Posterior cingulate gyrus (tissue), 11 donors: ENCODE measurements at regions not wholly inside any gene's neighbourhood (a gene's known extent, or its start where the extent isn't known, plus 50 kb on each side); places are given as distances from the start of the nearest gene placed in this dataset.
"Not testable (repeated sequence)": the region's sequence is repeated elsewhere in the genome, so short reads cannot be mapped to it uniquely, and the experiment has no call there.

Experiments used
- DNase-seq, 10 donors: peaks; one replicate each; pipeline versions ENCODE4 v3.0.0 to v3.0.0-alpha.2; 2020 to 2021; ENCODE audit warnings: mixed read lengths in 3 of 10
- intact Hi-C: fragments of 100-400 bp; cut with DNase I; formaldehyde crosslinking; loops from one replicate; pipeline ENCODE4 v1.15.1; 2023

DNA sequence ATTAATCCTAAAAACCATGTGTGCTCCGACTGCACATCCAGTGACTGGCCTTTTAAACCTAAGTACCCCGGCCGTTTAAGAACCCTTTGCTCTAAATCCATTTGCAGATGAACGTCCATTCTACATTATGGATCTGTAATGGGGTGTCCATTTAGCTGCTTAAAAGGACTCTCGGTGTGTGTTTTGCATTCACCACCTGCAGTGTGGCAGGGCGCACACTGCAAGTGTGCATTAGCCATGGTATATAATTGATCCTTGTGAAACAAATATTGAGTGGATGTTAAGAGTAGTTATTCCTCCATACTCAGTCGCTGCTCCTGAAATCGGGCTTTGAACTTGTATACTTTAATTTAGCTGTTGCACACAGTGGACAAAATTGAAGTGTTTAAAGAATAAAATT lies 190.1 kb upstream of the WWC1 start:
- no peak for DNase-seq
- intact Hi-C loops = no loop called here

DNA sequence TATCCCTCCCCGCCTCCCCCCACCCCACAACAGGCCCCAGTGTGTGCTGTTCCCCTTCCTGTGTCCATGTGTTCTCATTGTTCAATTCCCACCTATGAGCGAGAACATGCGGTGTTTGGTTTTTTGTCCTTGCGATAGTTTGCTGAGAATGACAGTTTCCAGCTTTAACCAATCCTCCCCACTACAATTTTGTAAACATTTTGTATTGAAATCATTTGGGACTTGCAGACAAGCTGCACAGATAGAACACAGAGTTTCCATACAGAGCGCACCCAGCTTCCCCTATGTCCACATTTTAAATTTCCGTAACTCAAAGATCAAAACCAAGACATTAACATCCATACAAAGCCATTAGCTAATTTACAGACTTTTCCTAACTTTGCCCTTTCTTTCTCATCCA lies 188.4 kb upstream of the WWC1 start:
- intact Hi-C loops, DNase-seq: not testable (repeated sequence)

DNA sequence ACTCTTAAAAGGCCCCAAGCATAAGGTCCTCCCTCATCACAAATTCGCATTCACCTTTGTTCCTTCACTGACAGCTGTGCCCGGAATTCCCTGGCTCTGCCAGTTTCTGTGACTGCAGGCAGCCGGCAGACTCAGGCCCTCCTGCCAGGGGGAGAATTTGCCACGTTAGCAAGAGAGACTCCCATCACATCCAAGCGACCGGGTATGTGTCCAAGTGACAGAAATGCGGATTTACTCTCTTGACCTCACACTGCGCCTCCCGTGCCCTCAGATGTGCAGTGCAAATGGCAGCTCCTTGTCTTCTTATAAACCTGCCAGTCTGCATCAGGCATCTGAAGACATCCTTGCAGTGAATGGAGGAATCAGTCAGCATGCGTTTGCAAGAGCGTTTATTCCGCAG lies 187.1 kb upstream of the WWC1 start:
- intact Hi-C loops = no loop called here
- no peak for DNase-seq

DNA sequence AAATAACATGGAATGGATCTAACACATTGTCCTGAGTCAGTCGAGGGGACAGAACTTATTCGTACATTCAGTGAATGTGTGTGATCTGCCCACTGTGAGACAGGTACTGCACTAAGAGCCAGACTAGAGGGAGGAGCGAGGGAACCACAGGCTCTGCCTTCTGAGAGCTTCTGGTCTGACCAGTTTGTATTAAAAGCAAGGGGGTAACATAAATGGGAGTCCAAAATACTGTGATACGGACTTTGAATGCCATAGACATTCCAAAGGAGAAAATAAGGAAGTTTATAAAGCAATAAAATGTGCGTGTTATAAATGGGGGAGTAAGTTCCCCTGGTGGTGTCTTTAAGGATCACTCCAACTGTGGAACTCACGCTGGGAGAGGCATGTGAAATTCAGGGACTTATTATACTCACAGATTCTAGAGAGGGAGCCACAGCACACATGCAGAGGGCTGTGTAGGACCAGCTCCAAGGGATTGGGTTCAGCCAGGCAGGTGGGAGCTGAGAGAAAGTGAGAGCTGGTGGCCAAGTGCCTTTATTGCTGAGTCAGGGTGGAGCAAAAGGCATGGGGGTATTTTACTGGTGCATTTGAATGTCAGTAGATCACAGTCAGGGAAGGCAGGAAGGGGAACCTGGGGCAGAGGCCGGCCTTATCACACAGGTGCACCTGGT lies 186.5 kb upstream of the WWC1 start:
- no peak for DNase-seq
- intact Hi-C loops = no loop called here

DNA sequence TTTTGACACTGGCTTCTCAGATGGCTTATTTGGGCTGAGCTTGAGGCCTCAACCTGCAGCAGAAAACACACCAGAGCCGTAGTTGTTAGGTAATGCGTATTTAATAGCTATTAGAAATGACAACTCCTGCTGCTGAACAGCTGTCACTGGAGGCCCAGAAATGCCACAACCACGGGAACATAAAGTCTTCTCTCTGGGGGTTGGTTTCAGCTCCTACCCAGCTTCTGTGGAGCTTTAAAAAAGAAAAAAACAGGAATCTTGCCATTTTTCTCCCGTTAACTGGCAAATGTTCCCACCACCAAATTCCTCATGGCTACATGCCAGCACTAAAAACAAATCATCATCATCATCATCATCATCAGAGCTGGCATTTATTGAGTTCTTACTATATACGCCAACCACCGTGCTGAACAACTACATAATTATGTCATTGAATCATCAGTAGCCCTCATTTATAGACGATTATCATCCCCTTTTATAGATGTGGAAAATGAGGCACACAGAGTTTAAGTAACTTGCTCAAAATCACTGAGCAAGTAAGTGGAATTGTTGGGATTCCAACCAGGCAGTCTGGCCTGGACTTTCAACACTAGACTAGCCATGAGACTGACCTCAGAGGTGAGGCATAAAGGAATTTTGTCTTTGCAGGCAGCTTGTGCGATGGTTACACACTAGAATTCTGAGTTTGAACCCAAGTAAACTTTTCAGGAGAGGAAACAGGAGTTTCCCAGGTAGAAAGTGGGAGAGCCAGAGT lies 185.3 kb upstream of the WWC1 start:
- no peak for DNase-seq
- intact Hi-C loops = no loop called here

DNA sequence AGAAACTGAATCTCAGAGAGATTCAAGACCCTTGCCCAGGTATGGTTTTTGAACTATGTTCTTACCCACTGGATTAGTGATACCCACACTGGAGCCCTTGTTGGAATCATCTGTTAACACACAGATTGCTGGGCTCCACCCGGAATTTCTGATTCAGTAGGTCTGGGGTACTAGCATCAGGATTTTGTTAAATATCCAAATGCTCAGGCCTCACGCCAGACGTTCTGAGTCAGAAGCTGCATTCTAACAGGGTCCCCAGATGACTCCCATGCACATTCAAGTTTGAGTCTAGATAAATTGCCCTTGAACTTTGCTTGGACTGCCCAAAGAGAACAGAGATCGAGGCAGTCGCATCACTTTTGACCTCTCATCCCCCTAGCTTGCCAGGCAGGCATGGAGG lies 182.0 kb upstream of the WWC1 start:
- intact Hi-C loops = no loop called here

DNA sequence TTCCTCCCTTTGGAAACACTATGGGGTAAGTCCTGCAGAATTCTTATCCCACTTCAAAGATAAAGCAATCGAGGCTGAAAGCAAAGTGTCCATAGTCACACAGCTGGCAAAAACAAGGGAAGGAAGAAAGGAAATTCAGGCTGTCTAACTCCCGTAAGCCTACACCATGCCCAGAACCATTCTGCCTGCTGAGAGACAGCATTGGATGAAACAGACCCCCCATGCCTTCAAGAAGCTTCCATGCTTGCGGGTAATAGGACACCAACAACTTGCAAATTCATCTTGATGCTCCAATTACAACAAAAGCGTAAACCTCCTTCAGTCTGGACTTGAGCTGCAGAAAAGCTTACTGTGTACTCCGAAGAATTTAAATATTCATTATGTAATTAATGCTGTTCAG lies 181.1 kb upstream of the WWC1 start:
- no peak for DNase-seq
- intact Hi-C loops = loop anchor here (10.0 kb wide), 1 partner anchor 104 kb away; no protein-coding TSS in a partner anchor

More for the DNA sequence above, 182.0 kb upstream of the WWC1 start:
- no peak for DNase-seq

DNA sequence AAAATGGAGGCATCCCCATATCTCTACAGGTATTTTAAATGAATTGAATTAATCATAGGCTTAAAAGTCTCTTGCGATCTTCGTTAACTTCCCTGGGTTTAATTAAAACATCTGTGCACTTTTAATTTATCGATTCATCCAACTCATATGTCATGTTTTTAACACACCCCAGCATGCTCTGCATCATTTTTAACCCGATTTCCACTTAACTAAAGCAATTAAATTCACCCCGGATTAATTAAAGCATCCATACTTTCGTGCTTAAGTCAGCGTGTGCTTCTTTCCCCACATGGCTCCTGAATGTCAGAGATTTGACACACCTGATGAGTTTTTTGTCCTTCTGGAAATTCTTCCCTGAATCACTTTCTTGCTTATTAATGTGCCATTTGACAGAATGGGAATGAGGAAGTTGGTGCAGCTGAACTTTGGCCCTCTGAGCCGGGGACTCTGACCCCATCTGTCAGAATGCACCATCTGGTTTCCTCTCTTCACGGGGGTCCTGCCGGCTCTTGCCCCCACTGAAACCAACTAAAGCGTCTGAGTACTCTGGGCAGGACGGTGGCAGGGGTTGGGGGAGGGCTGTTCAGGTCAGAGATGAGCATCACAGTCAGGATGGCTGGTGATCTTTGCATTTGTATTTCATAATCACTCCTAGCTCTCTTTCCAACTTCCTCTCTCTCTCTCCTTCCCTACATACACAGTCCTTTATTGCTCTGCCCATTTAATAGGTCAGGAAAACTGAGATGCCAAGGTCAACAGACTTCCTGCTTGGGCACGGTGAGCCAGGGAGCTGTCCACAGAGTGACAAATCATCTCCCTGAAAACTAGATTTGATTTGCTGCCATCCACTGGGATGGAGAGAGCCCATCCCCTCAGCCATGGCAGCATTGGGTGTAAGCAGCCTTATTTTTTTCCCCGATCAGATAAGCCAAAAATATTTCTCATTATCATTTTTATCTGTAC lies 180.3 kb upstream of the WWC1 start:
- intact Hi-C loops = loop anchor here (10.0 kb wide), 1 partner anchor 104 kb away; no protein-coding TSS in a partner anchor

DNA sequence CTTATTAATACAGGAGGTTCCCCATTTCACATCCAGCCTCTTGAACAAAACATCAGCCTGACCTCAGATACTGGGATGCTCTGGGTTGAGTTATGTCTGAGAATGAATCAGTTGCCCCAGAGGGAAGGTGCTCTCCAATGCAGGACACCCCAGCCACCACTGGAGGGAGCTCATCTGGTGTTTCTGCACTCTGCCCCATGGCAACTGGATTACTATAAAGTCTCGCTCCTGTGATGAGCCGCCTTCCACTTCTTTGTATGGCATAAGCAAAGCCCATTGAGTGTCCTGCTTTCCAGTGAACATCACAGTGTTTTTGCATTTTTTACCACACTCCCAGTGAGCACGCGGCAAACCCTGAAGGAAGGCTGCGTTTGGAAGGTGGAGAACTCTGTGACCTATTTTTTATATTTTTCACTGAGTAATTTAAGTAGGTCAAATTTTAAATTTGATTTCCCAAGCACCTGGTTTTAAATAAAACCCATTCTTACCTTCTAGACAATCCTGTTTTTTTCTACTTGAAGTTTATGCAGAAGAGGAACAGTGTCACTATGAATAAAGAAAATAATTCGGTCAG lies 176.9 kb upstream of the WWC1 start:
- DNase-seq = peak in 4 of 10 donors; percentile 19 to 83 (median 26)
- intact Hi-C loops = loop anchor here (10.0 kb wide), 1 partner anchor 100 kb away; no protein-coding TSS in a partner anchor

More for the DNA sequence above, 180.3 kb upstream of the WWC1 start:
- no peak for DNase-seq

DNA sequence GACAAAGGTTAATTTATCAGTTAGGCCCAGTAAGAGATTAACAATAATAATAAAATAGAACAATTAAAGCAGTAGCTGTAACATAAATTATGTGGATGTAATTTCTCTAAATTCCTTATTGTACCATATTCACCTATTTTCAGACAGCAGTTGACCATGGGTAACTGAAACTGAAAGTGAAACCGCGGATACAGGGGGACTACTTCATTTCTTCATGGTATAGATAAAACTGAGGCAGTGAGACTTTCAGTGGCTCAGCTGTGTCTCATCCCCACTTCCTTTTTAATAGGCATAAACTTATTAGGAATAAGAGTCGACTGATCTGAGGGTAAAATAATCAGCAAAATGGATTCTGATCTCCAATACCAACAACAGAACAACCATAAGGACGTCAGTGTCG lies 174.0 kb upstream of the WWC1 start:
- intact Hi-C loops = loop anchor here (10.0 kb wide), 1 partner anchor 97 kb away; no protein-coding TSS in a partner anchor
- no peak for DNase-seq

DNA sequence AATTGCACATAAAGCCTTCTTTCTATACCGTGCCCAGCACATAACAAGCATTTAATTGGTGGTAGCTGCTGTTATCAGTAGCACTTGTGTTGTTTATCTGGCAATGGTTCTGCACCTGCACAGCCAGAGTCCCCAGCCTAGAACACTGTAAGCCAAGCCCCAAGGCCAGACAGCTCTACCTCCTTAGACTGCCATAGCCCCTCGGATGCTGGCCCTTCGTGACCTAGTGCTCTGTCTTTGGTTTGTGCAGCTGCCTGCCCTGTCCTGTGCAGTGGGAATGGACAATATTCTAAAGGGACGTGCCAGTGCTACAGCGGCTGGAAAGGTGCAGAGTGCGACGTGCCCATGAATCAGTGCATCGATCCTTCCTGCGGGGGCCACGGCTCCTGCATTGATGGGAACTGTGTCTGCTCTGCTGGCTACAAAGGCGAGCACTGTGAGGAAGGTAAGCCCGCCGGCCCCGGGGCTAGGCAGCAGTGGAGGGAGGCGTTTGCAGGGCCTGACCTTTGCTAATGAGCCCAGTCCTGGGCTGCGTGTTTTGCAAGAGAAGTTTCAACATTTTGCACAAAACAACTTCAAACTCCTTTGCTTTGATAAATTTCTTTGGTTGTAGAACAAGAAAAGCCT lies 173.3 kb upstream of the WWC1 start:
- intact Hi-C loops = loop anchor here (10.0 kb wide), 1 partner anchor 97 kb away; no protein-coding TSS in a partner anchor
- no peak for DNase-seq

DNA sequence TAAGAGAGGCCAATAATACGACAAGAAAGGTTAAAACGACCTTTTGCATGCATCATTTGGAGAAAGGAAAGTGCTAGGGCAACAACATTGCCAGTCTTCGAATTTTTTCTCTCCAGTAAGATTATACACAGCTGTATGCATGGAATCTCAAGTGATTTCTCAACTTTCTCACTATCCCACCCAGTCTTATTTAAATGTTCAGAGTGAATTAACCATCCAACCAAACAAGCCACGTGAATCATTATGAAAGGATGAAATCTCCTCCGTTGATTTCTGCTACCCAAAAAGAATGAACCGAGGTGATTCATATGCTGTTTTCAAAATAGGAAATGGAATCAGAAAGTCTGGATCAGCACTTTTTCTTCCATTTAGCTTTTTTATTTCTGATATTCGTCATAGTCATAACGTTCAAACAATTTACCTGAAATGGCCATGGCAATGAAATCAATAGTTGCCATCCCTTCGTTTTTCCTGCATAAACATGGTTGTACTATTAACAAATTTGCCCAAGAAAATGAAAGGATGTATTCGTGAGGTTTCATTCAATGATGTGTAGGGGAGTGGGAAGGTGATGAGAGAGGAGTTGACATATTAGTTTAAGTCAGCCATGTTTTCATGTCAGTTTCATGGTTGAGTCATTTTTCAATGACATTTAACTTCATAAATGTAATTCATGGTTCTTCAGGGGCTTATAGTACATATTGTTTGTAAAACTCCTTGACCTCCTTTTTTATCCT lies 170.9 kb upstream of the WWC1 start:
- intact Hi-C loops = no loop called here

DNA sequence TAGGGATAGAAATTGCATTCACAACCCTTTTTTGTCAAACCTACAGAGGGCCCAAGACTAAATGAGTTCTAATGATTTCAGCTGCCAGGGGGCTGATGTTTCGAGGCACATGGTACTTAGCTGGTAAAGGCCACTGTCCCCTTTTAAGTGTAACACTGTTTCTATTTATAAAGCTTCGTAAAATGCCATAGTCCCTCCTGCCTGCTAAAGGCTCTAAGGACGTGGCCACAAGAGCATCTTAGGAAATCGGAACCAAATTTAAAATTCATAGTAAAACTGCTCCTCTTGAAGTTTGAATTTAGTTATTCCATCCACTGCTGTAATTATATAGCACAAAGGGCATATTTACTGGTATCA lies 170.3 kb upstream of the WWC1 start:
- intact Hi-C loops = no loop called here
- DNase-seq = no peak

More for the DNA sequence above, 170.9 kb upstream of the WWC1 start:
- DNase-seq = no peak

DNA sequence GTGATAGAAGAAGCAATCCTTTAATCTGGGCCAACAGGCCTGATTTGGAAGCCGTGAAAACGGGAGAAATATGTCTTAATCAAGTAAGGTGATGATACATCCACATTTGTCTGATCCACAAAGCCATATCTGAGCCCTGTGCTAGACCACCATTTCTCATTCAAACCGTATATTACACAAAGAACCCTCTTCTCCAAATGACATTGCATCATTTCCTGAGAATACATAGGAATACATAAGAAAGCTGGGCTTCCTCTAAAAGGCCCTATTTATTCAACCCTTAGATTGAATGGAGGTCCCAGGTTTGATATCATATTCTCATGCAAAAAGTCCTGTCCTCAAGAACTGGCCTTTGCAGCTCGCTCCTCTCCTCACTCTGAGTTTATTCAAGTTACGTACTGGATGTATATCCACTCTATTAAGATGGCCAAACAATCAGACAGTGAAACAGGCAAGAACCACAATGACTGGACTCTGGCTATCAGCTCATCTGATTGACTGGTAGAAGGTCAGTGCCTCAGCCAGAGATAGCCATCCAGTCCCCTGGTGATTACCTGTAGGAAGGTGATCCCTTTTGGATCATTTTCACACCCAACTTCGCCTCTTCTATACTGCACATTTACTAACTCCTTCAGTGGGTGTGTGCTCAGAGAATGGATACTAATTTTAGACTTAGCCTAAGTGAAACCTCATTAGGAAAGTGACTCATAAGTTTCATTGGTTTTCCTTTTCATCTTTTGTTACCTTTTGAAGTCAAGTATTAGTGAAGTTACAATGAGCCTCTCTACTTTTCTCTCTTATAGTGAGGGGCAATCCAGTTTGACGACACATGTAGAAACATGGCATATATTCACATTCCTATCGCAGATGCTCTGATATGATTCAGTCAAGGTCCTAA lies 167.6 kb upstream of the WWC1 start:
- DNase-seq = no peak
- intact Hi-C loops = no loop called here

DNA sequence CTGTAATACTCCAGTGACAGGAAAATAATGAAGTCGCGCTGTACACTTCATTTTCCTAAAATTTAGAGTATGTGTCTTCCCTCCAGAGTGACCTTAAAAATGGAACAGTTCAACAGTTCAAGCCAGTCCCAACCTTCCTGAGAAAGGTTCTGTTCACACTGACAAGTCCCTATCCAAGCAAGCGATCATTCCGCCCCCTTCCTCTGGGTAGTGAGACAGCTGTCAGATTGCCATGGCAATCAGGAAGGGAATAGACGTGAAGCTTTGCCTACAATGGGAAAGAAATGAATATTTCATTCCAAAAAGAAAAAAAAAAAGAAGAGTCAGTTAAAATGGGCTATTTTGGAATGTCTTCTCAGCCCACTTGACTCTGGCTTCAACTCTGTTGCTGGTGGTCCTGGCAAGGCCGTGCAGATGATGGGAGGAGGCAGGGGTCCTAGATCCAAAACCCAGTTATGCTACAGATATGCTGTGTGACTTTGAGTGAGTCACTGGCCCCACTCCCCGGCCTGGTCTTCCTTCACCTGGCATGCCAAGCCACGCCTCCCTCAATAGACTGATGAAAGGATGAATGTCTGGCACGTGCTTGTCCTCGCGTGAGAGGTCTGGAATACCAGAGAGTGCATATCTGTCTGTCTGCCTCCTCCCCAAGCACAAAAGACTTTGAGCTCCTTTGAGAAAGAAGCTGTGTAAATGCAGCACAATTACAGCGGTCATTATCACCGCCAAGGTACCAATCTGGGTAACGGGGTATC lies 165.8 kb upstream of the WWC1 start:
- no peak for DNase-seq
- intact Hi-C loops = no loop called here

DNA sequence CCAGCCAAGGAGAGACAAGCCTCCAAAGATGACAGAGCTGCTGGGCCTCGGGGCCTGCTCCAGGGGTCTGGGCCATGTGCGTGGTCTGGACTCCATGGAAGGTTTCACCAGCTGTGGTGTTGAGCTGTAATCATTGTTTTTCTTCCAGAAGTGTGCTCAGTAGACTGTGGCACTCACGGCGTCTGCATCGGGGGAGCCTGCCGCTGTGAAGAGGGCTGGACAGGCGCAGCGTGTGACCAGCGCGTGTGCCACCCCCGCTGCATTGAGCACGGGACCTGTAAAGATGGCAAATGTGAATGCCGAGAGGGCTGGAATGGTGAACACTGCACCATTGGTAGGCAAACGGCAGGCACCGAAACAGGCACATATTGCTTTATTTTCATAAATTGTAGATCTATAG lies 164.8 kb upstream of the WWC1 start:
- intact Hi-C loops = no loop called here
- no peak for DNase-seq

DNA sequence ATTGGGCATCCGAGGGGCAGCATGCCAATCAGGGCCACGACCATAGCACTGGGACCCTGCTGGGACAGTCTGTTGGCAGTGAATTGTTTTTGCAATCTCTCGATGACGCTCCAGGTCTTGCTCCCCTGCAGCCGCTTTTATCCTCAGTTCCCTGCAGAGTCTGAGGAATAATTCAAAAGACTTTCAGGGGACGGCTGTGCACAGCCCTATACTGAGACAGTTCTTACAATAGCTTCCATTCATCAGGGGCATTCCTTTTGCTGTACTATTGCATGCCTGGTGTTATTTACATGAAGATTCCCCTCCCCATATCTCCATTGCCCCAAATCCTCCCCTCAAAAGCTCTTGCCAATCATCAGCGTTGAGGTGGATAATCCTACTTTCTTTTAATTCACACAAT lies 163.3 kb upstream of the WWC1 start:
- intact Hi-C loops = no loop called here
- no peak for DNase-seq

DNA sequence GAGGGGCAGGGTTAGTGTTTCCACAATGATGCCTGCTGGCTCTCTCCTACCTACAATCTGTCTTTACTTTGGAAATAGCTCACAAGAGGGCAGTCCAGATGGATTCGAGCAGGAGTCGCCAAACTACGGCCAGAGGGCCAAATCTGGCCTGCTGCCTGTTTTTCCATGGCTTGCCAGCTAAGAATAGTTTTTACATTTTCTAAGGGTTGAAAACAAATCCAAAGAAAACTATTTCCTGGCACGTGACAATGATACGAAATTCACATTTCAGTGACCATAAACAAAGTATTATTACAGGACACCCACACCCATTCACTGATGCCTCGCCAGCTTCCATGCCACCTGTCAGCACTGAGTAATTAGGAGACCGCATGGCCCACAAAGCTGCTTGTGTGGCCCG lies 162.9 kb upstream of the WWC1 start:
- no peak for DNase-seq
- intact Hi-C loops = no loop called here
